ENCODE measurements at regions not wholly inside any gene's neighbourhood (a gene's known extent, or its start where the extent isn't known, plus 50 kb on each side); places are given as distances from the start of the nearest gene placed in this dataset.
"Not testable (repeated sequence)": the region's sequence is repeated elsewhere in the genome, so short reads cannot be mapped to it uniquely, and the experiment has no call there.

GRCh38 chr2:49861821-49862220 lies 707.5 kb upstream of the FSHR start:
- in situ Hi-C loops (cut with HindIII; ENCODE audit: low sequenced_read_pairs): no loop called here

GRCh38 chr2:49860834-49861233 lies 706.5 kb upstream of the FSHR start:
- in situ Hi-C loops (cut with HindIII; ENCODE audit: low sequenced_read_pairs): no loop called here

GRCh38 chr2:49860170-49860569 lies 705.9 kb upstream of the FSHR start:
- in situ Hi-C loops (cut with HindIII; ENCODE audit: low sequenced_read_pairs): no loop called here

- in situ Hi-C loops (cut with HindIII; ENCODE audit: low sequenced_read_pairs): loop anchor here (10.0 kb wide), 1 partner anchor 64 kb away; no protein-coding TSS in a partner anchor
Measured at GRCh38 chr2:49858657-49859056, 704.3 kb upstream of the FSHR start.

- in situ Hi-C loops (cut with HindIII; ENCODE audit: low sequenced_read_pairs): loop anchor here (10.0 kb wide), 1 partner anchor 63 kb away; no protein-coding TSS in a partner anchor
Measured at GRCh38 chr2:49858113-49858490, 703.8 kb upstream of the FSHR start.

GRCh38 chr2:49857371-49858112 lies 703.2 kb upstream of the FSHR start:
- in situ Hi-C loops (cut with HindIII; ENCODE audit: low sequenced_read_pairs): loop anchor here (10.0 kb wide), 1 partner anchor 63 kb away; no protein-coding TSS in a partner anchor

GRCh38 chr2:49845671-49846070 lies 691.4 kb upstream of the FSHR start:
- in situ Hi-C loops (cut with HindIII; ENCODE audit: low sequenced_read_pairs): no loop called here

- in situ Hi-C loops (cut with HindIII; ENCODE audit: low sequenced_read_pairs): no loop called here
Measured at GRCh38 chr2:49845021-49845420, 690.7 kb upstream of the FSHR start.

- in situ Hi-C loops (cut with HindIII; ENCODE audit: low sequenced_read_pairs): not testable (repeated sequence)
Measured at GRCh38 chr2:49844113-49844512, 689.8 kb upstream of the FSHR start.

- in situ Hi-C loops (cut with HindIII; ENCODE audit: low sequenced_read_pairs): no loop called here
Measured at GRCh38 chr2:49843314-49843713, 689.0 kb upstream of the FSHR start.

GRCh38 chr2:49840428-49840975 lies 686.2 kb upstream of the FSHR start:
- in situ Hi-C loops (cut with HindIII; ENCODE audit: low sequenced_read_pairs): no loop called here

- in situ Hi-C loops (cut with HindIII; ENCODE audit: low sequenced_read_pairs): no loop called here
Measured at GRCh38 chr2:49839818-49840217, 685.5 kb upstream of the FSHR start.

- in situ Hi-C loops (cut with HindIII; ENCODE audit: low sequenced_read_pairs): no loop called here
Measured at GRCh38 chr2:49837561-49838293, 683.4 kb upstream of the FSHR start.

- in situ Hi-C loops (cut with HindIII; ENCODE audit: low sequenced_read_pairs): no loop called here
Measured at GRCh38 chr2:49836017-49836416, 681.7 kb upstream of the FSHR start.

GRCh38 chr2:49834433-49834832 lies 680.1 kb upstream of the FSHR start:
- in situ Hi-C loops (cut with HindIII; ENCODE audit: low sequenced_read_pairs): no loop called here

- in situ Hi-C loops (cut with HindIII; ENCODE audit: low sequenced_read_pairs): no loop called here
Measured at GRCh38 chr2:49832555-49832954, 678.2 kb upstream of the FSHR start.

GRCh38 chr2:49831698-49832367 lies 677.5 kb upstream of the FSHR start:
- in situ Hi-C loops (cut with HindIII; ENCODE audit: low sequenced_read_pairs): no loop called here

- in situ Hi-C loops (cut with HindIII; ENCODE audit: low sequenced_read_pairs): no loop called here
Measured at GRCh38 chr2:49830846-49831245, 676.5 kb upstream of the FSHR start.

- in situ Hi-C loops (cut with HindIII; ENCODE audit: low sequenced_read_pairs): no loop called here
Measured at GRCh38 chr2:49827366-49827765, 673.1 kb upstream of the FSHR start.

GRCh38 chr2:49813208-49813607 lies 658.9 kb upstream of the FSHR start:
- in situ Hi-C loops (cut with HindIII; ENCODE audit: low sequenced_read_pairs): no loop called here

- in situ Hi-C loops (cut with HindIII; ENCODE audit: low sequenced_read_pairs): no loop called here
Measured at GRCh38 chr2:49812730-49813129, 658.4 kb upstream of the FSHR start.
